CD4-positive, alpha-beta T cell treated with Interleukin-6 for 4 hours (primary cell): ENCODE measurements at regions not wholly inside any gene's neighbourhood (a gene's known extent, or its start where the extent isn't known, plus 50 kb on each side); places are given as distances from the start of the nearest gene placed in this dataset.
"Not testable (repeated sequence)": the region's sequence is repeated elsewhere in the genome, so short reads cannot be mapped to it uniquely, and the experiment has no call there.

Source experiments
- DNase-seq: peaks from one replicate; pipeline ENCODE4 v3.0.0-alpha.2; 2020; ENCODE audit warnings: mixed read lengths

DNA sequence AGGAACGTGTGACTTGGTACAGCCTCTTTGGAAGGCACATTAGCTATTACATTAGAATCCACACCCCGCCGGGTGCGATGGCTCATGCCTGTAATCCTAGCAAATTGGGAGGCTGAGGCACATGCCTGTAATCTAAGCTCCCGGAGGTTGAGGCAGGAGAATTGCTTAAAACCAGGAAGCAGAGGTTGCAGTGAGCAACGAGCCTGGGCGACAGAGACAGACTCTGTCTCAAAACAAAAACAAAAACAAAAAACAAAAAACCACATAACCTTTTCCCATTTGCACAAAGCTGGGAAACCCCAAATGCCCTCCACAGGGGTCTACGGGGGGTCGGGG is 82.7 kb upstream of the METTL9 start:
- not testable (repeated sequence) for DNase-seq

DNA sequence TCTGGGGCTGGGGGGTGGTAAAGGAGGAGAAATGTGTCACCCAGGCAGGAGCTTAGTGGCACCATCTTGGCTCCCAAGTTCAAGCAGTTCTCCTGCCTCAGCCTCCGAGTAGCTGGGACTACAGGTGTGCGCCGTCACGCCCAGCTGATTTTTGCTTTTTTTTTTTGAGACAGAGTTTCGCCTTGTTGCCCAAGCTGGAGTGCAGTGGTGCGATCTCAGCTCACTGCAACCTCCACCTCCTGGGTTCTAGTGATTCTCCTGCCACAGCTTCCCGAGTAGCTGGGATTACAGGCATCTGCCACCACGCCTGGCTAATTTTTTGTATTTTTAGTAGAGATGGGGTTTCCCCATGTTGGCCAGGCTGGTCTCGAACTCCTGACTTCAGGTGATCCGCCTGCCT is 82.1 kb upstream of the METTL9 start:
- not testable (repeated sequence) for DNase-seq

DNA sequence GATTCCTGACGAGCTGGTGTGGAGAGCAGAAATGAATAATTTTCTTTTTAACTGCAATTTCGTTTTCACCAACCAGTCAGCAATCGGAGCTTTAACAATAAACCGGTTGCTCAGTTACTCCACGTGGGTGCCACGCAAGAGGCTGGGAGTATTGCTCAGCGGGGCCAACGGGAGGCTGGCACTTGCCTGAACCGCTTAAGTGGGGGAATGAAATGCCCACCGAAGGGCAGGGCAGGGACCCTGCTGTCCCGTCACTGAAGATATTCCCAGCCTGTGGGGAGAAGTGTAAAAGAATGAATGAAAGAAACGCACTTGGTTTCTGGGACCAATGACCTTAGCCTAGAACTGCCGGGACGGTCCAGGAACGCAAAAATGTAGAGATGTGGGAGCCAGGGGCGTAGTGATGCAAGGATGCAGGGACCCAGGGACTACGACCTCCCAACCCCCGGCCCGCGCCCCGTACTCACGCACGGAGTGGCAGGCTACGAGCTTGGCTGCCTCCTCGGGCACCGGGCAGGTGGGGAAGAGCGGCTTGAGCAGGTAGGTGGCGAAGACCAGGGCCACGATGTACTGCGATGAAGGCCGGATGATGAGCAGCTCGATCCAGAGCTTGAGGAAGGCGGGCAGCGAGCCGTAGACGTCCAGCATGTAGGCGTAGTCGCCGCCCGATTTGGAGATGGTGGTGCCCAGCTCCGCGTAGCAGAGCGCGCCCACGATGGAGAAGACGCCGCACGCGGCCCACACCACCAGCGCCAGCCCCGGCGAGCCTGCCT is 79.8 kb upstream of the METTL9 start:
- DNase-seq, result not testable (repeated sequence)

DNA sequence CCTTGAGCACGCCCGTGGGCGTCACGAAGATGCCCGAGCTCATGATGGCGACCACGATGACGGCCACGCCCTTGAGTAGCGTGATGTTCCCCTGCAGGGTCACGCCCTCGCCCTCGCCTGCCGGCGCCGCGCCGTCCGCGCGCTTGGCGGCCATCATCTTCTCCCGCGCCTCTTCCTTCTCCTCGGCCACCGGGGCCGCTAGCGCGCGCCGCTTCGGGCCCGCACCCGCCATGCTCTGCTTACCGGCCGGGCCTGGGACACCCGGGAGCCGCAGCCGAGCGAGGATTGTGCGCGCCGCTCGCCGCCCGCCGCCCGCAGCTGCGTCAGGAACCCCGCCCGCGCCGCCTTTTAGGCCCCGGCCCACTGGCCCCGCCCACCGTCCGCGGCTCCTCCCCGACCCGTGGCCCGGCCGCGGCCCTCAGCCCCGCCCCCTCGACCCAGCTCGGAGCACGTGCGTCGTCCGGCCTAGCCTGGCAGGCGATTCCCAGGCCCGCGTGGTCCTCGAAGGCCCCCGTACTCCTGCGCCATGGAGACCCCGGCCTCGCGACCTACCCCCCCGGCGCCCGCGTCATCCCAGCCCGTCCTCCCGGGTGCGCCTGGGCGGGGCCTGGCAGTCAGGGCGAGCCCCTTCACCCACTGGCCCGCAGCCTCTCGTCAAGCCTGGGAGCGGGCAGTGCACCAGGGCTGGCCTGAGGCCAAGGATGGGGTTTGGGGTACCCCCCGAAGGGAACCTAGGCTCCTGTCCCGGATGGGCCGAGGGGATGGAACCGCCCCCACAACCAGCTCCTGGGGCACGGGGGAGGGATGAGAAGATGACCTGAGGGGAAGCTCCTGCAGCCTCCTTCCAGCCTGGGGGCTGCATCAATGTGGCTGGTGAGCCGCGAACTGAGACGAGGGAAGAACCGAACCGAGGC is 79.0 kb upstream of the METTL9 start:
- peak; percentile 99 for DNase-seq

DNA sequence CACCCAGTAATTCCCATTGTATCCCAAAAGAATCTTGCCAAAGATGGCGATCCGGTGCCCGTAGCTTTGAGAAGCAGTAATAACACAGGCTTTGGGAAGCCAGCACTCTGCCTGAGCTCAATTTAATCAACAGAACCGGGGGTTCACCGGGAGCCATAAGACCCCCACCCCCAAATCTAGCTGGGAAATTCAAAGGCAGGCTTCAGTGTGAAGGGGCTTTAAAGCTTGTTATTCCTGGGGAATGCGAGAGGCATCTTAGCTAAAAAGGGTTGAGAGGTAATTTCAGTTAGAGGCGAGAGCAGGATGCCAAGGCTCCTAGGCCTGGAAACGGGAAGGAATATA is 78.4 kb upstream of the METTL9 start:
- DNase-seq, result not testable (repeated sequence)

DNA sequence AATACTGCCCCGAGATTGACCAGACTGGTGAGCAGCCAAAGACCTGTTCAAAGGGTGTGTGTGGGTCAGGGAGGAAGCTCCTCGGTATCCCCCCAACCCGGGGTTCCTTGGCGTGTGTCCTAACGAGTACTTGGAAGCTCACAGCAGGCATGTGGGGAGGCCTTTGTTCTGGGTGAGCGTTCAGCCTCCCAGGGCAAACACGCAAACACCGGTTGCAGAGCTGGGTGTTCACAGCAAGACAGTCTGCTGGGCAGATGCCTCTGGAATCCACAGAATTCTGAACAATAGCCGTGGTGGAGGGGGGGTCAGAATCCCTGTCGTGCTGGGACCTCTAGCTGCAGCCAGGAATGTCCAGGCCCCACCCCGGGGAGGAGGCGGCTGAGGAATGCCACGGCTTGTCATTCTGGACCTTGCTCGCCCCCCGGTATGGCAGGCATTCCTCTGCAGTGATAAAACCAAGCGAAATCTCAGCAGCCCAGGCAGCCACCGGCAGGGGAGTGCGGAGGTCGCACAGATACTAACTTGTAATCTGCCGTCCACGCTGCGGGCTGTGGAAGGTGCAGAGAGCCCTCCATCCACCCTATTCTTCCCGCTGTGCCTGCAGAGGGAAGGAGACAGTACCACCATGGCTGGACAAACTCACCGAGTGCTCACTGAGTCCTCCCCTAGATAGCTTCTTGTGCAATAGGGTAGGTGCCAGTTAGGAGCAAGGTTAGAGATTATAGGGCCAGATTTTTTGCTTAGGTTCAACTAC is 77.8 kb upstream of the METTL9 start:
- DNase-seq, result not testable (repeated sequence)

DNA sequence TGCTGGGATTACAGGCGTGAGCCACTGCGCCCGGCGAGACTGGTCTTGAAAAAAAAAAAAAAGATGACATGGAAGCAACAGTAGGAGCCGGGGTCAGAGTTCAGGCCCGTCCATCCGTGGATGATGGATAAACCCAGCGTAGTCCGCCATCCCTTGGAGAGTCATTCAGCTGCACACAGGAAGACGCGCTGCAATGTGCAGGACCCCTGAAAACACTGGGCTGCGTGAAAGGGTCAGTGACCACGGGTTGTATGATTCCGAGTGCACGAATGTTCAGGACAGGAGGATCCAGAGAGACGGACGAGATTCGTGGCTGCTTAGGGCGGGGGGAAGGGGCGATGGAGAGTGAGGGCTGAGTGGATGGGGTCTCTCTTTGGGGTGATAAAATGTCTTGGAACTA is 76.5 kb upstream of the METTL9 start:
- not testable (repeated sequence) for DNase-seq

DNA sequence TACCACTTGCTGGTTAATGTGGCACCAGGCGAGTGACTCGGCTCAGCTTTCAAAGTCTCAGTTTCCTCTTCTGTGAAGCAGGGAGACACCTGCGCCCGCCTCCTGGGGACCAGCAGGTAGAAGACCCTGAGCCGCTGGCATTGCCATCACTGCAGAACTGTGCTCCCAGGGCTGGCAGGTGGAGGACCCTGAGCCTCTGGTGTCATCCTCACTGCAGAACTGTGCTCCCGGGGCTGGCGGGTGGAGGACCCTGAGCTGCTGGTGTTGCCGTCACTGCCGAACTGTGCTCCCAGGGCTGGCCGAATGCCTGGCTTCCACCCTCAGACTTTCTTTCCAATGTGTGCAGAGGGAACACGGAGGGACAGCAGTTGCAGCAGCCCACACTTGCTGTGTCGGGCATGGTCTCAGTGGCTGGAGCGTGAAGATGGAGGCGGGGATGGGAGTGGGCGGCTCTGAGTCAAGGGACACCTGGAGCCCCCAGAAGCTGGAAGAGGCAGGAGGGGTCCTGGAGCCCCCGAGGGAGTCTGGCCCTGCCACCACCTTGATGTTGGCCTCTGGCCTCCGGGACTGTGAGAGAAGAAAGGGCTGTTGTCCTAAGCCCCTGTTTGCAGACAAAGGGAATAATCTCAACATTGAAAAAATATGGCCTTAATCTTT is 75.8 kb upstream of the METTL9 start:
- DNase-seq, result no peak

DNA sequence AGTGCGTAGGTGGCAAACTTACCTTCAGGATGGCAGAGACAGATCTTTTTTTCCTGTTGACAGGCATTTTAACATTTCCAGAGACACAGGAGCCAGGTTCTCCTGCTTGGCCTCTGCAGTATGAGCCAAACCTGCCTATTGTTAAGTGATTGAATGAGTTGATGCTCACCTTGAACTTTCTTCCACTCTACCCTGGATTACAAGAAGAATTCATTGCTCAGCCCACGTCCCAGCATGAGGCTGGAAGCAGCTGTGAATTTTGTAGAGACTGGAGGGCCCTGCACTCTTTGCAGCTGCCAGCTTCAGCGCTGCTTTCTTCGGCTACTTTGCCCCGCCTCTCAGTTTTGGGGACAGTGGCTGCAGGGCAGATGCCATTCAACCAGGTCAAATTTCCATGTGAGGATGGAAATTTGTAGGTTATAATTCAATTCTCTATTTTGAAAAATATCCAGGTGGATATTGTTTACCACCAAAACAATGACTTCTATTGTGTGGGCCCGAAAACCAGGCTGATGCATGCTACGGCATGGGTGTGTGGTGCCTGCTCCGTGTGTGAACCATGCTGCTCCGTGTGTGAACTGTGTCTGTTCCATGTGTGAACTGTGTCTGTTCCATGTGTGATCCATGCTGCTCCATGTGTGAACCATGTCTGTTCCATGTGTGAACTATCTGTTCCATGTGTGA is 75.2 kb upstream of the METTL9 start:
- no peak for DNase-seq

DNA sequence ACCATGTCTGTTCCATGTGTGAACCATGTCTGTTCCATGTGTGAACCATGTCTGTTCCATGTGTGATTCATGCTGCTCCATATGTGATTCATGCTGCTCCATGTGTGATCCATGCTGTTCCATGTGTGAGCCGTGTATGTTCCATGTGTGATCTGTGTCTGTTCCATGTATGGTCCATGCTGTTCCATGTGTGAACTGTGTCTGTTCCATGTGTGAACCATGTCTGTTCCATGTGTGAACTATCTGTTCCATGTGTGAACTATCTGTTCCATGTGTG is 74.7 kb upstream of the METTL9 start:
- not testable (repeated sequence) for DNase-seq

DNA sequence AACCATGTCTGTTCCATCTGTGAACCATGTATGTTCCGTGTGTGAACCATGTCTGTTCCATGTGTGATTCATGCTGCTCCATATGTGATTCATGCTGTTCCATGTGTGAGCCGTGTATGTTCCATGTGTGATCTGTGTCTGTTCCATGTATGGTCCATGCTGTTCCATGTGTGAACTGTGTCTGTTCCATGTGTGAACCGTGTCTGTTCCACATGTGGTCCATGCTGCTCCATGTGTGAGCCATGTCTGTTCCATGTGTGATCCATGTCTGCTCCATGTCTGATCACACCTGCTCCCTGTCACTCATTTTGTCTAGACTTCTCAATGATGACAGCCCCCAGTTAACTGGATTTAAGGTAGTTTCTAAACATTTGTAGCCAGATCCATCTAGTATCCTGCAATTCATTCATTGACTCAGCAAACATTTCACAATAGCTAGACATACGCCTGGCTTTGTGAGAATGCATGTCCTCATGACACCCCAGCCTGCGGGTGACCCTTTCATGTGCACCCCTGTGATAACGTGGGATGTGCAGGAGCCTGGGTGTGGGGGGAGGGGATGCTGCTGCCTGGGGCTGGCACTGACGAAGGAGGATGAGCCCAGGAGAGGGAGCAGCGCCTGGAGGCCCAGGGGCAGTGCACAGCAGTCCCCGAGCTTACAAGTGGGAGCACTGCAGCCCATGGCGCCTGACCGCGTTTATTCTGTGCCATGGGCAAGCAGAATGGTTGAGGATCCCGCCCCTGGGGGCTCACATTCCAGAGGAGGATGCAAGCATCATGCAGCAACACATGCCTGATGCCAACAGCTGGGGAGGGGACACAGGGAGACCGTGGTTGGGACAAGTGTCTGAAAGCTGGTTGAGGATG is 74.1 kb upstream of the METTL9 start:
- not testable (repeated sequence) for DNase-seq

DNA sequence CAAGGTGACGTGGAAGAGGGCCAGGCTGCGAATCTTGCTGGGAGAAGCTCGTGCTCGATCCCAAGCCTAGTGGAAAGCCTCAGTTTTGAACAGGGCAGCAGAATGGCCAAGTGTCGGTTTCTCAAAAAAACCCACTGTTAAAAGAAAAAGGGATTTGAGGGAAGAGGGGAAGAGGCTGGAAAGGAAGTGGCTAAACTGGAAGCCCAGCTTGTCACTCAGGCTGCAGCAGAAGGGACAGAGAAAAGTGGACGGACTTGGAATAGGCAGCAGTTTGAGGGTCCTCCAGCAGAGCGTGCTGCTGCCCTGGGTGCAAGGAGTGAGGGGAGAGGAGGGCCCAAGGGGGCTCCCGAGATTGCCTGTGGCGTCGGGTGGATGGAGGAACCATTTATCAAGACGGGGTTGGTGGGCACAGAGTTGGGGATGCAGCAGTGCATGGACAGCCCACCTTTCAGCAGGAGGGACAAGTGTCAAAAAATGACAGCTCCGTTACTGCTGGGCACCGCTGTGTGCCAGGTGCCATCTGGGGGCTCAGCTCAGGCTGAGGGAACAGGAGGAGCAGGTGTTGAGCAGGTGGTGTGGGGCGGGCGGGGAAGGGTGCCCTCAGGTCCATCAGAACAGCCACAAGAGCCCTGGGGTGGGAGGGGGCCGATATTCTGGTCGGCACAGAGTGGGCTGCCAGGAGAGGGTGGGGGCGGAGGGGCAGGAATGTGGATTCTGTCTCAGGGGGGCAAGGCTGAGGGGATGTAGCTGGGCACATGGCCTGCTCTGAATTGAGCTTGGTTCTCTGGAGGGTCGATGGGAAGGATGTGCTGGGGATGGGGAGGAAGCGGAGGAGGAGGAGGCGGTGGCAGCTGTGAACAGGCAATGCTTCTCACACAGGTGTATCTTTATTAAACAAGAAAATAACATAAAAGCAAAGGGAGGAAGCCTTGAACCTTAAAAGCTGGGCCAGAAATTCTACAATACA is 73.1 kb upstream of the METTL9 start:
- not testable (repeated sequence) for DNase-seq

DNA sequence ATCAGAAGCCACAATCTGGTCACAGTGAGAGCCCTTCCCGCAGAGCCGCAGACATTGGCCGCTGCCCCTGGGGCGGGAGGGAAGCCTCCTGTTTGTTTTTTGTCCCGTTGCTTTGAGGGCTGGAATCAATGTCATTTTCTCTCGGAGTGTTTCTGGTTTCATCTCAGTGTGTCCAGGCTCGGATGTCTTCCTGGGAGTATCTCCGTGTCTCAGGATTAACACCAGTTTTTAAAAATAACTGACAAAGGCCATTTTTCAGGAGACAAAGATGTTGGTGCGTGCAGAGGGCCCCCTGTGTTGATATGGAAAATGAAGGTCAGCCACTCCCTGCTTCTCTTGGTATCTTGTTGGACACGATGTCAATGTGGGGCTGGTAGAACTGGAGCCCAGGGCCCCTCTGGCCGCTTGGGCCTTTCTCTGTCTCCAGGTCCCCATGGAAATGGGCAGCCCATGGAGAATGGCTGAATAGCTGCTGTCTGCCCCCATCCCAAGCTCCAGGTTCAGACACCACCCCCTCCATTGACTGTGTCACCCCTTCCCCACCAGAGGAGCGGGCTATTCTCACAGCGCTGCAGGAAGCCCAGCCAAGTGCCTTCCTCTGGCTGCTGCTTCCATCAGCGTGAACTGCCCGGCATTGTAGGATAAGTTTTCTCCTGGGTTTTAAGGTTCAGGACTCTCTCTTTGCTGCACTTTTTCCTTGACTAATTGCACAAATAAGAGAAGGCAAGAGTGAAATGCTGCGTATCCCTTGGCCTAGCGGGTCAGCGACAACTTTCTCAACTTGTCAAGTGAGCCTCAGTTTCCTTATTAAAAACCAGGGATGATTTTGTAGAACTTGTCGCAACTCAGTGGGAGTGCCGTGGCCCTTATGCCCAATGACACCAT is 72.2 kb upstream of the METTL9 start:
- DNase-seq, result no peak

DNA sequence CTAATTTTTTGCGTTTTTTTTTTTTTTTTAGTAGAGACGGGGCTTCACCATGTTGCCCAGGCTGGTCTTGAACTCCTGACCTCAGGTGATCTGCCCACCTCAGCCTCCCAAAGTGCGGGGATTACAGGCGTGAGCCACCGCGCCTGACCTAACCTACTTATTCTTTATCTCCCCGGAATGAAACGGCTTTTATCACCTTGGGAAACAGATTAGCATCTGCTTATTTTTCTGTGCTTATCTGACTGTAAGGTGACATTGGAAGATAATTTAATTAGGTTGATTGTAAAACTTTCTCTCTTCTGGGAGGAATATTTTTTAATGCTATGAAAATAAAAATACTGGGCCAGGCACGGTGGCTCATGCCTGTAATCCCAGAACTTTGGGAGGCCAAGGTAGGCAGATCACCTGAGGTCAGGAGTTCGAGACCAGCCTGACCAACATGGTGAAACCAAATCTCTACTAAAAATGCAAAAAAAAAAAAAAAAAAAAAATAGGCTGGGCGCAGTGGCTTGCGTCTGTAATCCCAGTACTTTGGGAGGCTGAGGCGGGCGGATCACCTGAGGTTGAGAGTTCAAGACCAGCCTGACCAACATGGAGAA is 70.2 kb upstream of the METTL9 start:
- not testable (repeated sequence) for DNase-seq

DNA sequence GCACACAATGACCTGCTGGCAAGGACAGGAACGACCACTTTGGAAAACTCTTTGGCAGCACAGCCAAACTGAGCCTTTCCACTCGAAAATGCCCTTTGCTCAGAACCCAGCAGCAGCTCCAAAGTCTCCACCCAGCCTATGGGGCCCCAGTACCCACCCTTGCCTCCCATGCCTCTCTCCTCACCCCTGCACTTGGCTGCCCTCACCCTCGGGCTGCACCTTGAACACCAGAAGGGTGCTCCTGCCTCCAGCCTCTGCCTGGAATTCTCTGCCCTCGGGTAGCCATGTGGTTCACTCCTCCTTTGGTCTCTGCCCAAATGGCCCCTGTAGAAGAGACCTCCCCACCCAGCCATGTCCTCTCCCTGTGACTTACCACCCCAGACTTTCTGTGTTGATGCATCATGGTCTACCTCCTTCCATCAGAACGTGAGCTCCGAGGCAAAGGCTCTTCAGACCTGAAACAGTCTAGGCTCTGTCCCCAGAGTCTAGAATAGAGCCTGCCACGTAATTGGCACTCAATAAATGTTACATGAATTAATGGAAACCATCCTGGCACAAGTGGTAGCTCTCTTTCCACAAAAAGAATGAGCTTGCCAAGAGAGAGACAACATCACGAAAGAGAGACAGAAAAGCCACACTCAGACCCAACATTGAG is 68.5 kb upstream of the METTL9 start:
- not testable (repeated sequence) for DNase-seq

DNA sequence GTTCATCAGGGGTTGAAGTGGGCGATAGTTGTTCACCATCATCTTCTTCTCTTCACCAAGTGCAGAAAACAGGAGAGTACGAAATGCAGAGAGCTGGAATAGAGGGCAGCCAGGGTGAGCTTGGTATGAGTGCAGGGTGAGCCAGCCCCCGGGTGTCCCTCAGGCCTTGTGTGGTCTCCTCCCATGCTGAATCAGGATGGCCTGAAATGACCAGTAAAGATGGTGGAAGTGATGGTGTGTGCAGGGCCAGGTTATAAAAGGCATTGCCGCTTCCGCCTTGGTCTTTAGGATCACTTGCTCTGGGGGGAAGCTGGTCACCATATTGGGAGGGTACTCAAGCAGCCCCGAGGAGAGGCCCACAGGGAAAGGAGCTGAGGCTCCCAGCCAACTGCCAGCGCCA is 66.4 kb upstream of the METTL9 start:
- not testable (repeated sequence) for DNase-seq

DNA sequence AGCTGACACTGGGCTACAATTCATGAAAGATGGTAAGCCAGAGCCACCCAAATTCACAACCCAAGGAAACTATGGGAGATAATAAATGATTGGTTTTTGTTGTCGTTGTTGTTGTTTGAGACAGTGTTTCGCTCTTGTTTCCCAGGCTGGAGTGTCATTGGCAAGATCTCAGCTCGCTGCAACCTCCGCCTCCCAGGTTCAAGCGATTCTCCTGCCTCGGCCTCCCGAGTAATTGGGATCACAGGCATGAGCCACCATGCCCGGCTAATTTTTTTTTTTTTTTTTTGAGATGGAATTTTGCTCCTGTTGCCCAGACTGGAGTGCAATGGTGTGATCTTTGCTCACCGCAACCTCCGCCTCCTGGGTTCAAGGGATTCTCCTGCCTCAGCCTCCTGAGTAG is 65.9 kb upstream of the METTL9 start:
- DNase-seq, result not testable (repeated sequence)

DNA sequence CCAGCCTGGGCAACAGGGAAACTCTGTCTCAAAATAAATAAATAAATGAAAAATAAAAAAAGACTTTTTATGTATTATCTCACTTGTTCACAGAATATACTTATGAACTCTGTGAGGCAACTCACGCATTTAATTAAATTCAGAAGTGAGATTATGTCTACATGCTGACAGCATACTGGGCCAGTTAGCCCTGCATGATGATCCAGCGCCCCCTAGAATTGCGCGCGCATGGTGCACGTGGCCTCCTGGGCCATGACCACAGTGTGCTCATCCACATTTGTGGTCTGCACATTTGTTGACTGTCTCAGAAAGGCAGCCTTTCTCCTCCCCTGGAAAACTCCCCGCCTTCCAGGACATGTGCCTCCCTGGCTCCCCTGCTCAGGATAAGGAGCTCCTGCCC is 64.8 kb upstream of the METTL9 start:
- DNase-seq, result peak; percentile 49
